ENCODE measurements at regions not wholly inside any gene's neighbourhood (a gene's known extent, or its start where the extent isn't known, plus 50 kb on each side); places are given as distances from the start of the nearest gene placed in this dataset.

DNA sequence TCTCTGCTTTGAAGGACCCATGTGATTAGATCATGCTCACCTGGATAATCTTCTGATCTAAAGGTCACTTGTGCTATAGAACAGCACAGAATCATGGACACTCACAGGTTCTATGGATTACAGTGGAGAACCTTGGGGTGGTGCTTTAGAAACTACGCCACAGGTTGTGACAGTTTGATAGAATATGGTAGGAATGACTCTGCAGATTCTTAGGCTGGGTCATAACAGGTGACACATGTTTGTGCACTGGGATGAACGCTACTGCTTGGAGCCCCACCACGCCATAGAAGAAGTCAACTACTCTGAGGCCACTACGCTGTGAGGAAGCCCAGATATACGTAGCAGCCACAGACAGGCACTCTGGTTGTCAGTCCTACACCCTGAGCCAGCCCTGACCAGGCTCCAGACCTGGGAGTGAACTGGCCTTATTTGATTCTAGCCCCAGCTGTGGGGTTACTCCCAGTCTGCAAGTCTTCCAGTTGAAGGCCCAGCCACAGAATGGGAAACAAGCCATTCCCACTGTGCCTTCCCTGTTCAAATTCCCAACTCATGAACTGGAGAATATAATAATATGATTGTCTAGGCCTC lies 99.0 kb upstream of the SLC24A3 start:
- no peak overlapping the region for H3K27ac Mint-ChIP-seq
- H3K4me3 Mint-ChIP-seq (ENCODE audit: low read depth), result no peak overlapping the region
- no peak for DNase-seq (ENCODE audit: low spot score, unreplicated experiment)
- H3K27me3 Mint-ChIP-seq, result peaks cover 6% of the 10 kb centered on the region
- TF ChIP-seq, protein P1, sequence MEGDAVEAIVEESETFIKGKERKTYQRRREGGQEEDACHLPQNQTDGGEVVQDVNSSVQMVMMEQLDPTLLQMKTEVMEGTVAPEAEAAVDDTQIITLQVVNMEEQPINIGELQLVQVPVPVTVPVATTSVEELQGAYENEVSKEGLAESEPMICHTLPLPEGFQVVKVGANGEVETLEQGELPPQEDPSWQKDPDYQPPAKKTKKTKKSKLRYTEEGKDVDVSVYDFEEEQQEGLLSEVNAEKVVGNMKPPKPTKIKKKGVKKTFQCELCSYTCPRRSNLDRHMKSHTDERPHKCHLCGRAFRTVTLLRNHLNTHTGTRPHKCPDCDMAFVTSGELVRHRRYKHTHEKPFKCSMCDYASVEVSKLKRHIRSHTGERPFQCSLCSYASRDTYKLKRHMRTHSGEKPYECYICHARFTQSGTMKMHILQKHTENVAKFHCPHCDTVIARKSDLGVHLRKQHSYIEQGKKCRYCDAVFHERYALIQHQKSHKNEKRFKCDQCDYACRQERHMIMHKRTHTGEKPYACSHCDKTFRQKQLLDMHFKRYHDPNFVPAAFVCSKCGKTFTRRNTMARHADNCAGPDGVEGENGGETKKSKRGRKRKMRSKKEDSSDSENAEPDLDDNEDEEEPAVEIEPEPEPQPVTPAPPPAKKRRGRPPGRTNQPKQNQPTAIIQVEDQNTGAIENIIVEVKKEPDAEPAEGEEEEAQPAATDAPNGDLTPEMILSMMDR (IDR thresholded peaks at IDR 0.05; ENCODE audit: unreplicated experiment), result no peak
- peaks cover 4% of the 10 kb centered on the region for H3K9me3 Mint-ChIP-seq (ENCODE audit: low read depth)
- H3K4me1 Mint-ChIP-seq (ENCODE audit: low read depth), result no peaks in the 10 kb centered on the region
- no peaks in the 10 kb centered on the region for H3K36me3 Mint-ChIP-seq (ENCODE audit: insufficient read depth)

DNA sequence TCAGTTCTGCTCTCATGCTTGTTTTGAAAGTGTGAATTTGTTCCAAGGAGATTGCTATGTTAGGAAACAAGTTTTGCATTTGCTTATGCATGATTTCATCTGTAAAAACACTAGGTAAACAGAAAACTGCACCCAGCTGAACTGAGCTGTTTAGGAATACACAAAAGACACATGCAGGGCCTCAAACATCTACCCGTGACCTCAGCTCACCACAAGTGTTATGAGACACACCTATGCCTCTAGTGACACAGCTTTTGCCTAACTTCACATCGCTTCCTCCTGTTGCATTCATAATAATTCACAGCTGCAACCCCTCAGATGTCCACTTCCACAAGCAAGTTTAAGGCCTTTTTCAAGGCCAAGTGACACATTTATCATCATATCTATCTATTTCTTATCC lies 98.0 kb upstream of the SLC24A3 start:
- DNase-seq (ENCODE audit: low spot score, unreplicated experiment), result no peak
- no peaks in the 10 kb centered on the region for H3K36me3 Mint-ChIP-seq (ENCODE audit: insufficient read depth)
- H3K4me3 Mint-ChIP-seq (ENCODE audit: low read depth), result no peak overlapping the region
- no peak overlapping the region for H3K27ac Mint-ChIP-seq
- no peaks in the 10 kb centered on the region for H3K4me1 Mint-ChIP-seq (ENCODE audit: low read depth)
- TF ChIP-seq, protein P1 (IDR thresholded peaks at IDR 0.05; ENCODE audit: unreplicated experiment), result no peak
- H3K27me3 Mint-ChIP-seq, result peaks cover 6% of the 10 kb centered on the region
- no peaks in the 10 kb centered on the region for H3K9me3 Mint-ChIP-seq (ENCODE audit: low read depth)

DNA sequence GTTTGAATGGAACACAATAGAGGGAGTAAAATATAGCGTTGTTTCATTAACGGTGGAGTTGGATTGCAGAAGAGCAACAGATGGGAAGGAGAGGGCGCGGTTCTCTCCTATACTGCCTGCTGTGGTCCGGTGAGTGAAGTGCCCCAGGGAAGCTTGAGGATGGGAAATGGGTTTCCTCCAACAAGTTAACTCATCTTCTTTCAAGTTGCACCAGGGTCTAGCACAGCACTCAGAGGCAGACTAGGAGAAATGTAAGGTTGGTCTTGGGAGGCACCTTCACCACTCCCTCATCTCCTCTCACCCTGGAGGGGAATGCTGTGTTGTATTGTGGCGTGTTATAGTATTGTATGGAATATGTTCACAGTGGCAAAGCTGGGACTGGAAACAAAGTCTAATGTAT lies 96.9 kb upstream of the SLC24A3 start:
- no peaks in the 10 kb centered on the region for H3K4me1 Mint-ChIP-seq (ENCODE audit: low read depth)
- TF ChIP-seq, protein P1 (IDR thresholded peaks at IDR 0.05; ENCODE audit: unreplicated experiment), result no peak
- H3K27me3 Mint-ChIP-seq, result peaks cover 6% of the 10 kb centered on the region
- no peak overlapping the region for H3K4me3 Mint-ChIP-seq (ENCODE audit: low read depth)
- no peaks in the 10 kb centered on the region for H3K9me3 Mint-ChIP-seq (ENCODE audit: low read depth)
- no peaks in the 10 kb centered on the region for H3K36me3 Mint-ChIP-seq (ENCODE audit: insufficient read depth)
- no peak overlapping the region for H3K27ac Mint-ChIP-seq
- no peak for DNase-seq (ENCODE audit: low spot score, unreplicated experiment)

DNA sequence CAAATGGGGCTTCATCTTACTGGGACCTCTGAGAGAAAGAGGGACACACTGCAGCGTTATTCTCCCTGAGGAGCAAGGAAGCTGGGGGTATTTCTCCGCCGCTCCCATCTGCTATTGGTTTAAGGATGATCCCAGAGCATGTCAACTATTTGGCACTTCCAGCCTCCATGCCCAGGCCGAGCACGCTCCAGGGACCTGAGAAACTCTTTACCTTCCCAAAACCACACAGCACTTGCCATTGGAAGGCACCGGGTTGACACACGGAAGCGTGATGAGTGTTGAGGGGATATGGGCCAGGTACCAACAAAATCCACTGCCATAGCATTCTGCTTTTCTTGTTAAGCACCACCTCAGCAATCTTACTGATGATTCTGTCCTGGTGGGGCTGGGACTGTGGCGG lies 92.4 kb upstream of the SLC24A3 start:
- Mint-ChIP-seq H3K4me3 (ENCODE audit: low read depth) (no peak overlapping the region), H3K27me3 (peaks cover 3% of the 10 kb centered on the region), H3K9me3 (ENCODE audit: low read depth) (no peaks in the 10 kb centered on the region), H3K27ac (no peak overlapping the region), H3K36me3 (ENCODE audit: insufficient read depth) (no peaks in the 10 kb centered on the region), H3K4me1 (ENCODE audit: low read depth) (peaks cover 3% of the 10 kb centered on the region)
- TF ChIP-seq, protein P1 (IDR thresholded peaks at IDR 0.05; ENCODE audit: unreplicated experiment), result no peak
- DNase-seq (ENCODE audit: low spot score, unreplicated experiment), result no peak

DNA sequence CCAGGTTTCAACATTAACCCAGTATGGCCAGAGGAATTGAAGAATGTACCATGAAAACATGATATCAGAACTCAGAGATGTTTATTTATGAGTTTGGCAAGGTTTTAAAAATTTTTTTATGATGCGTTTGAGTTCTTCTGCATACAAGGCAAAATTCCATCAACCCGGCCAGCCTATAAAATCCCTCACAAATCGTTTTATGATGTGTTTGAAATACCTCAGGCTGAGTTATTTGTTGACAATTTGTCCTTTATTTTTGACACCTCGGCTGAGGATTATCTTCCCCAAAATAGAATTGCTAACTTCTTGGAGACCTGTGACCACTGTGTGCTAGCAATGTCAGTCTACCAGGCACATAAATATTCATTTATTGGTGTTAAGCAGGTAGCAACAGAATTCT lies 91.9 kb upstream of the SLC24A3 start:
- peaks cover 3% of the 10 kb centered on the region for H3K4me1 Mint-ChIP-seq (ENCODE audit: low read depth)
- TF ChIP-seq, protein P1 (IDR thresholded peaks at IDR 0.05; ENCODE audit: unreplicated experiment), result no peak
- H3K27me3 Mint-ChIP-seq, result peaks cover 3% of the 10 kb centered on the region
- no peak overlapping the region for H3K4me3 Mint-ChIP-seq (ENCODE audit: low read depth)
- no peaks in the 10 kb centered on the region for H3K36me3 Mint-ChIP-seq (ENCODE audit: insufficient read depth)
- H3K9me3 Mint-ChIP-seq (ENCODE audit: low read depth), result no peaks in the 10 kb centered on the region
- no peak for DNase-seq (ENCODE audit: low spot score, unreplicated experiment)
- no peak overlapping the region for H3K27ac Mint-ChIP-seq

Data from progenitor cell of endocrine pancreas (in vitro differentiated cells).